ENCODE measurements at regions not wholly inside any gene's neighbourhood (a gene's known extent, or its start where the extent isn't known, plus 50 kb on each side); places are given as distances from the start of the nearest gene placed in this dataset.
A peak's percentile ranks its signal among the peaks of the same experiment; 100 is the strongest.

DNA sequence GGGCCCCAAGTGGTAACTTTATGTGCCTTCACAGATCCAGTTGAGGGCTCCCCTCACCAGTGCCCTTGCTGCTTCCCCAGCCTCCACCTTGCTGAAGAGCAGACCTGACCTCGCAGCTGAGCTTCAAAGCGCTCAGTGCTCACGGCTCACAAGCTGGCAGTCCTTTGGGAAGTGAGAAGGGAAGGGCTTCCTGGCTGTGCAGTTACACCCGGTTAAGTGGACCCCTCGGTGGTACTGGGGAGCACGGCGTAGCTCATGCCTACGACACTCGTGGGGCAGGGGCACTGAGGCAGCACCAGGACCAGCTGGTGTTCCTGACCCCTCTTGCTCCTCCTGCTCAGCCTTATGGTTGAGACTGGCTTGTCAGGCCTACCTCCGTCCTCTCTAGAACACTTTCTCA is 629.0 kb upstream of the TBL1XR1 start:
- DNase-seq (ENCODE audit: low read depth) = no peak
- no peak overlapping the region for H3K4me3 ChIP-seq (ENCODE audit: control insufficient read depth, low read depth, low read length)
- TF ChIP-seq, protein P1, sequence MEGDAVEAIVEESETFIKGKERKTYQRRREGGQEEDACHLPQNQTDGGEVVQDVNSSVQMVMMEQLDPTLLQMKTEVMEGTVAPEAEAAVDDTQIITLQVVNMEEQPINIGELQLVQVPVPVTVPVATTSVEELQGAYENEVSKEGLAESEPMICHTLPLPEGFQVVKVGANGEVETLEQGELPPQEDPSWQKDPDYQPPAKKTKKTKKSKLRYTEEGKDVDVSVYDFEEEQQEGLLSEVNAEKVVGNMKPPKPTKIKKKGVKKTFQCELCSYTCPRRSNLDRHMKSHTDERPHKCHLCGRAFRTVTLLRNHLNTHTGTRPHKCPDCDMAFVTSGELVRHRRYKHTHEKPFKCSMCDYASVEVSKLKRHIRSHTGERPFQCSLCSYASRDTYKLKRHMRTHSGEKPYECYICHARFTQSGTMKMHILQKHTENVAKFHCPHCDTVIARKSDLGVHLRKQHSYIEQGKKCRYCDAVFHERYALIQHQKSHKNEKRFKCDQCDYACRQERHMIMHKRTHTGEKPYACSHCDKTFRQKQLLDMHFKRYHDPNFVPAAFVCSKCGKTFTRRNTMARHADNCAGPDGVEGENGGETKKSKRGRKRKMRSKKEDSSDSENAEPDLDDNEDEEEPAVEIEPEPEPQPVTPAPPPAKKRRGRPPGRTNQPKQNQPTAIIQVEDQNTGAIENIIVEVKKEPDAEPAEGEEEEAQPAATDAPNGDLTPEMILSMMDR (IDR thresholded peaks at IDR 0.05; ENCODE audit: control insufficient read depth, insufficient read depth, low read depth, low read length, missing control alignments) = no peak

DNA sequence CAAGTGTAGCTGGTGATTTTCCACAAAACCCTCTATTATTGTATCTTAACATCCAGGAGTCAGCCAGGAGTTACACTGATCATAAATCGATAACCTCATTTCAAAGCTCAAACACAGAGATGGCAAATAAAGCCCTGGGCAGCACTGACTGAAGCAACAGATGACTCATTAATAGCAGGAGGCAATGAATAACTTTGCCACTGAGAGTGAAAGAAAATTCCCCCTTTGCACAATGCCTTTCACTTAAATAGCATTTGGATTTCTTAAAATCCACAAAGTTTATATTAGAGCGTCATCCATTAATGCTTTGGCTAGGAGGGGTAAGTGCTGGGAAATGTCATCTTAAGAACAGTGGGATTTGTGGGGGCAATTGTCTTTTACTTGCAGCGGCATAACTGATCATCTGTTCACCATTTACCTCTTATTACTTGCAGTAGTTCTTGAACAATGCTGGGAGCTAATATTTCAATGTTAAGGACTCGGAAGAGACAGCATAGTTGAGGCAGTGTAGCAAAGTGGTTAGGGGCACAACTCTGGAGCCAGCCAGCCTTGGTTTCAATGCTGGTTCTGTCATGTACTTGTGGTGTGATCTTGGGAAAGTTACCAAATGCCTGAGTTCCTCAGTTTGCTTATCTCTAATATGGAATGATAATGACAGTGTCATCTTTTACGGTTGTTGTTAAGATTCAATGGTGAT is 630.4 kb upstream of the TBL1XR1 start:
- TF ChIP-seq, protein P1 (IDR thresholded peaks at IDR 0.05; ENCODE audit: control insufficient read depth, insufficient read depth, low read depth, low read length, missing control alignments) = no peak
- DNase-seq (ENCODE audit: low read depth) = peak; percentile 71
- H3K4me3 ChIP-seq (ENCODE audit: control insufficient read depth, low read depth, low read length) = no peak overlapping the region

DNA sequence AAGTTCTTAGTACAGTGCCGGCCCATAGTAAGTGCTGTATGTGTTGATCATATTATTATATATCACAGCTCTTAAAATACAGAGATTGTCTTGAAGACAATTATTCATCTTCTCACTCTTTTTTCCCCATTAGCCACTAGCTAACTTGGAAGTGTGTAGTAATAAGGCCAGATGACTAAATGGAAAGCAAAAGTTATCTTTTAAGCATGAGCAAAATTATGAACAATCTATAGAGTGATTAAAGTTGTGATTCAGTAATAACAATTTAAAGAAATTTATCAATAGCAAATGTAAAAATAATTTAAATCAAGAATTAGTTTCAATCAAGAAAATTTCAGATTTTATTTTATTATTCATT is 630.9 kb upstream of the TBL1XR1 start:
- TF ChIP-seq, protein P1 (IDR thresholded peaks at IDR 0.05; ENCODE audit: control insufficient read depth, insufficient read depth, low read depth, low read length, missing control alignments) = no peak
- no peak overlapping the region for H3K4me3 ChIP-seq (ENCODE audit: control insufficient read depth, low read depth, low read length)
- DNase-seq (ENCODE audit: low read depth) = no peak

DNA sequence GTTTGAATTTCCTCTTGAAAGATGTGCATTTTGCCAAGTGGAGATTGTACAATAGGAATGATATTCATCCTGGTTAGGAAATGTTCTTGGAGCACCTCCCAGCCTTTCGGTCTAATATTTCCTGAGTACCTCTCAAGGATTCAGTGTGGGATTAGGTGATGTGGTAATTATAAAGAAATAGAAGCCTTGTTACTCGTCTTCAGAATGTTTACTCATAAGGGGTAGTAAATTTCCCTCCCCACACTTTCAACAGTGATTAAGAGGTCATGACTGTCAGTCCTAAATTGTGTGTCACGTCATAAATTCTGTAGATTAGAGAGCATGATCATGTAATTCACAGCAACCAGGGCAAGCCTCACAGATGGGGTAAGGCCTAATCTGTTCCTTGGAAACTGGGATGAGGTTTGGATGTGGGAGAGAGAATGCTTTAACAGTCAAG is 633.1 kb upstream of the TBL1XR1 start:
- TF ChIP-seq, protein P1 (IDR thresholded peaks at IDR 0.05; ENCODE audit: control insufficient read depth, insufficient read depth, low read depth, low read length, missing control alignments) = no peak
- peak; percentile 97 for DNase-seq (ENCODE audit: low read depth)

DNA sequence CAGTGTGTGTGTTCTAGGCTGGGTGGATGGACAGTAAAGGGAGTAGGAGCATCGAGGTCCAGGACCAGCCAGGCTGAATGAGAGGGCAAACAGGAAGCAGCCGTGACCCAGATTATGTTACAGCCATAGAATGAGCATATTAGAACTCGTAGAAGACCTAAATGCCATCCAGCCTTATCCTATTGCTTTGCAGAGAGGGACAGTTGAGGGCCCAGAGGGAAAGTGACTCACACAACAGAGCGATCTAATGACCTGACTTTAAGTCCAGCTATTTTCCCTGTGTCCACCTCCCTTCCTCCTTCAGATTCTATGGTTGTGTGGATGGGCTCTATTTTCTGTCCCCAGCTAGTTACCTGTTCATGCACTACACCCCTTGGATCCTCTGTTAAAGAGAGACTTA is 634.1 kb upstream of the TBL1XR1 start:
- no peak overlapping the region for H3K4me3 ChIP-seq (ENCODE audit: control insufficient read depth, low read depth, low read length)
- TF ChIP-seq, protein P1 (IDR thresholded peaks at IDR 0.05; ENCODE audit: control insufficient read depth, insufficient read depth, low read depth, low read length, missing control alignments) = no peak
- DNase-seq (ENCODE audit: low read depth) = no peak

More for the DNA sequence above, 633.1 kb upstream of the TBL1XR1 start:
- no peak overlapping the region for H3K4me3 ChIP-seq (ENCODE audit: control insufficient read depth, low read depth, low read length)

DNA sequence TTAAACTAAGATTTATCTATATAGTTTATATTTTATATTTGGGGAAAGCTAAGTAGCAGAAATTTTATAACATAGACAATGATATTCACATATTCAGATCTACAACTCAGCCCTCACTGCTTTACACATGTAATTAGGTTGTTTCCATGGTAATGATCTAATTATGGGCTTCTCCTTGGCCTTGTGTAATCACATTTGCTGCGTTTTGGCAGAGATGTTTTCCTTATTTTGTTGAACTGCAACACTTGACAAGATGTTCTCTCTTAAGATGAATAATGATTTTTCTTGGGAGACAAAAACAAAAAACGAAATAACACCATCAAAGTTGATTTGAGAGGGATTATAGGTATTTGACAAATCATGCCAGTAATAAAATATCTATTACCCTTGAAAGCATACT is 635.6 kb upstream of the TBL1XR1 start:
- TF ChIP-seq, protein P1 (IDR thresholded peaks at IDR 0.05; ENCODE audit: control insufficient read depth, insufficient read depth, low read depth, low read length, missing control alignments) = no peak
- no peak overlapping the region for H3K4me3 ChIP-seq (ENCODE audit: control insufficient read depth, low read depth, low read length)
- DNase-seq (ENCODE audit: low read depth) = no peak
